ENCODE measurements at regions not wholly inside any gene's neighbourhood (a gene's known extent, or its start where the extent isn't known, plus 50 kb on each side); places are given as distances from the start of the nearest gene placed in this dataset.

GRCh38 chr7:18103436-18104218 is 76.0 kb upstream of the PRPS1L1 start:
- TF ChIP-seq CTCF (IDR thresholded peaks at IDR 0.05) (no peak), ZFX (IDR thresholded peaks at IDR 0.05; ENCODE audit: borderline replicate concordance) (no peak)

All from 22Rv1 (cell line).